ENCODE measurements at regions not wholly inside any gene's neighbourhood (a gene's known extent, or its start where the extent isn't known, plus 50 kb on each side); places are given as distances from the start of the nearest gene placed in this dataset.

GRCh38 chr3:88220126-88220525 is 70.4 kb downstream of the C3orf38 start:
- TF ChIP-seq, protein P1, sequence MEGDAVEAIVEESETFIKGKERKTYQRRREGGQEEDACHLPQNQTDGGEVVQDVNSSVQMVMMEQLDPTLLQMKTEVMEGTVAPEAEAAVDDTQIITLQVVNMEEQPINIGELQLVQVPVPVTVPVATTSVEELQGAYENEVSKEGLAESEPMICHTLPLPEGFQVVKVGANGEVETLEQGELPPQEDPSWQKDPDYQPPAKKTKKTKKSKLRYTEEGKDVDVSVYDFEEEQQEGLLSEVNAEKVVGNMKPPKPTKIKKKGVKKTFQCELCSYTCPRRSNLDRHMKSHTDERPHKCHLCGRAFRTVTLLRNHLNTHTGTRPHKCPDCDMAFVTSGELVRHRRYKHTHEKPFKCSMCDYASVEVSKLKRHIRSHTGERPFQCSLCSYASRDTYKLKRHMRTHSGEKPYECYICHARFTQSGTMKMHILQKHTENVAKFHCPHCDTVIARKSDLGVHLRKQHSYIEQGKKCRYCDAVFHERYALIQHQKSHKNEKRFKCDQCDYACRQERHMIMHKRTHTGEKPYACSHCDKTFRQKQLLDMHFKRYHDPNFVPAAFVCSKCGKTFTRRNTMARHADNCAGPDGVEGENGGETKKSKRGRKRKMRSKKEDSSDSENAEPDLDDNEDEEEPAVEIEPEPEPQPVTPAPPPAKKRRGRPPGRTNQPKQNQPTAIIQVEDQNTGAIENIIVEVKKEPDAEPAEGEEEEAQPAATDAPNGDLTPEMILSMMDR (IDR thresholded peaks at IDR 0.05): no peak
- TF ChIP-seq MAX (CRISPR knock-in tag; IDR thresholded peaks at IDR 0.05) (no peak), ZBTB43 (CRISPR knock-in tag; IDR thresholded peaks at IDR 0.05) (no peak), SP1 (CRISPR knock-in tag; conservative IDR thresholded peaks at IDR 0.05) (no peak), NR2C2 (CRISPR knock-in tag; IDR thresholded peaks at IDR 0.05) (no peak), NFE2L1 (CRISPR knock-in tag; IDR thresholded peaks at IDR 0.05) (no peak), ZNF121 (CRISPR knock-in tag; IDR thresholded peaks at IDR 0.05) (no peak), ELF4 (CRISPR knock-in tag; IDR thresholded peaks at IDR 0.05; ENCODE audit: low read depth) (no peak)
- TF ChIP-seq, protein P2, sequence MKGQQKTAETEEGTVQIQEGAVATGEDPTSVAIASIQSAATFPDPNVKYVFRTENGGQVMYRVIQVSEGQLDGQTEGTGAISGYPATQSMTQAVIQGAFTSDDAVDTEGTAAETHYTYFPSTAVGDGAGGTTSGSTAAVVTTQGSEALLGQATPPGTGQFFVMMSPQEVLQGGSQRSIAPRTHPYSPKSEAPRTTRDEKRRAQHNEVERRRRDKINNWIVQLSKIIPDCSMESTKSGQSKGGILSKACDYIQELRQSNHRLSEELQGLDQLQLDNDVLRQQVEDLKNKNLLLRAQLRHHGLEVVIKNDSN (CRISPR knock-in tag; IDR thresholded peaks at IDR 0.05): no peak
- TF ChIP-seq, protein P3, sequence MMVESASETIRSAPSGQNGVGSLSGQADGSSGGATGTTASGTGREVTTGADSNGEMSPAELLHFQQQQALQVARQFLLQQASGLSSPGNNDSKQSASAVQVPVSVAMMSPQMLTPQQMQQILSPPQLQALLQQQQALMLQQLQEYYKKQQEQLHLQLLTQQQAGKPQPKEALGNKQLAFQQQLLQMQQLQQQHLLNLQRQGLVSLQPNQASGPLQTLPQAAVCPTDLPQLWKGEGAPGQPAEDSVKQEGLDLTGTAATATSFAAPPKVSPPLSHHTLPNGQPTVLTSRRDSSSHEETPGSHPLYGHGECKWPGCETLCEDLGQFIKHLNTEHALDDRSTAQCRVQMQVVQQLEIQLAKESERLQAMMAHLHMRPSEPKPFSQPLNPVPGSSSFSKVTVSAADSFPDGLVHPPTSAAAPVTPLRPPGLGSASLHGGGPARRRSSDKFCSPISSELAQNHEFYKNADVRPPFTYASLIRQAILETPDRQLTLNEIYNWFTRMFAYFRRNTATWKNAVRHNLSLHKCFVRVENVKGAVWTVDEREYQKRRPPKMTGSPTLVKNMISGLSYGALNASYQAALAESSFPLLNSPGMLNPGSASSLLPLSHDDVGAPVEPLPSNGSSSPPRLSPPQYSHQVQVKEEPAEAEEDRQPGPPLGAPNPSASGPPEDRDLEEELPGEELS (CRISPR knock-in tag; IDR thresholded peaks at IDR 0.05): no peak

Measured in WTC11 (cell line).